ENCODE measurements at regions not wholly inside any gene's neighbourhood (a gene's known extent, or its start where the extent isn't known, plus 50 kb on each side); places are given as distances from the start of the nearest gene placed in this dataset.

- no peak for TF ChIP-seq EZH2 (IDR thresholded peaks at IDR 0.05; ENCODE audit: borderline replicate concordance, low read length)
- TF ChIP-seq CTCF (IDR thresholded peaks at IDR 0.05; ENCODE audit: low read length) = no peak
- H3K9me2 ChIP-seq (ENCODE audit: low read depth, low read length) = no peaks in the 10 kb centered on the region
- no peak overlapping the region for H3K4me2 ChIP-seq (ENCODE audit: low read length)
- H4K20me1 ChIP-seq (ENCODE audit: insufficient read depth, low read length) = no peaks in the 10 kb centered on the region
- no peaks in the 10 kb centered on the region for H3K79me2 ChIP-seq (ENCODE audit: insufficient read depth, low read length)
- no peaks in the 10 kb centered on the region for H3K36me3 ChIP-seq (ENCODE audit: insufficient read depth, low read length)
- no peaks in the 10 kb centered on the region for H3K4me1 ChIP-seq (ENCODE audit: insufficient read depth, low read length, severe bottlenecking)
- no peak overlapping the region for H3K9ac ChIP-seq (ENCODE audit: low read length)
- no peaks in the 10 kb centered on the region for H3K27me3 ChIP-seq (ENCODE audit: insufficient read depth, low read length)
- H3F3A ChIP-seq (ENCODE audit: insufficient read depth, low read length) = no peaks in the 10 kb centered on the region
- H3K9me3 ChIP-seq (ENCODE audit: low read length) = no peaks in the 10 kb centered on the region
- H3K4me3 ChIP-seq (ENCODE audit: low read depth, low read length, poor library complexity, severe bottlenecking) = no peak overlapping the region
- H2AFZ ChIP-seq (ENCODE audit: low read length) = no peak overlapping the region
- H3K27ac ChIP-seq (ENCODE audit: low read depth, low read length, poor library complexity, severe bottlenecking) = no peak overlapping the region
These were observed 705.5 kb downstream of the SLC4A3 start for GRCh38 chr2:220332886-220333285.

- TF ChIP-seq EZH2 (IDR thresholded peaks at IDR 0.05; ENCODE audit: borderline replicate concordance, low read length) (no peak), CTCF (IDR thresholded peaks at IDR 0.05; ENCODE audit: low read length) (no peak)
- Histone ChIP-seq H3K27ac (ENCODE audit: low read depth, low read length, poor library complexity, severe bottlenecking) (no peak overlapping the region), H3K9ac (ENCODE audit: low read length) (no peak overlapping the region), H3K4me3 (ENCODE audit: low read depth, low read length, poor library complexity, severe bottlenecking) (no peak overlapping the region), H3K79me2 (ENCODE audit: insufficient read depth, low read length) (no peaks in the 10 kb centered on the region), H4K20me1 (ENCODE audit: insufficient read depth, low read length) (no peaks in the 10 kb centered on the region), H3K9me3 (ENCODE audit: low read length) (no peaks in the 10 kb centered on the region), H3K9me2 (ENCODE audit: low read depth, low read length) (no peaks in the 10 kb centered on the region), H3K4me2 (ENCODE audit: low read length) (no peak overlapping the region), H3K36me3 (ENCODE audit: insufficient read depth, low read length) (no peaks in the 10 kb centered on the region), H3F3A (ENCODE audit: insufficient read depth, low read length) (no peaks in the 10 kb centered on the region), H3K4me1 (ENCODE audit: insufficient read depth, low read length, severe bottlenecking) (no peaks in the 10 kb centered on the region), H3K27me3 (ENCODE audit: insufficient read depth, low read length) (no peaks in the 10 kb centered on the region), H2AFZ (ENCODE audit: low read length) (no peak overlapping the region)
These were observed 706.8 kb downstream of the SLC4A3 start for GRCh38 chr2:220334210-220334609.

- H3K36me3 ChIP-seq (ENCODE audit: insufficient read depth, low read length) = no peaks in the 10 kb centered on the region
- H3K9me3 ChIP-seq (ENCODE audit: low read length) = no peaks in the 10 kb centered on the region
- no peak overlapping the region for H3K27ac ChIP-seq (ENCODE audit: low read depth, low read length, poor library complexity, severe bottlenecking)
- H2AFZ ChIP-seq (ENCODE audit: low read length) = no peak overlapping the region
- TF ChIP-seq EZH2 (IDR thresholded peaks at IDR 0.05; ENCODE audit: borderline replicate concordance, low read length) (no peak), CTCF (IDR thresholded peaks at IDR 0.05; ENCODE audit: low read length) (no peak)
- H3K9ac ChIP-seq (ENCODE audit: low read length) = no peak overlapping the region
- no peaks in the 10 kb centered on the region for H3K4me1 ChIP-seq (ENCODE audit: insufficient read depth, low read length, severe bottlenecking)
- H4K20me1 ChIP-seq (ENCODE audit: insufficient read depth, low read length) = no peaks in the 10 kb centered on the region
- H3K27me3 ChIP-seq (ENCODE audit: insufficient read depth, low read length) = no peaks in the 10 kb centered on the region
- H3K4me2 ChIP-seq (ENCODE audit: low read length) = no peak overlapping the region
- no peaks in the 10 kb centered on the region for H3F3A ChIP-seq (ENCODE audit: insufficient read depth, low read length)
- H3K79me2 ChIP-seq (ENCODE audit: insufficient read depth, low read length) = no peaks in the 10 kb centered on the region
- no peak overlapping the region for H3K4me3 ChIP-seq (ENCODE audit: low read depth, low read length, poor library complexity, severe bottlenecking)
- H3K9me2 ChIP-seq (ENCODE audit: low read depth, low read length) = no peaks in the 10 kb centered on the region
These were observed 707.6 kb downstream of the SLC4A3 start for GRCh38 chr2:220334871-220335590.

Measured in OCI-LY1 (cell line).